DND-41 (cell line): ENCODE measurements at regions not wholly inside any gene's neighbourhood (a gene's known extent, or its start where the extent isn't known, plus 50 kb on each side); places are given as distances from the start of the nearest gene placed in this dataset.

Experiments
- EZH2 ChIP-seq: IDR thresholded peaks from 3 replicates; pipeline ENCODE4 v1.6.1; 2012; ENCODE audit warnings: borderline replicate concordance, low read depth, mild to moderate bottlenecking, moderate library complexity, low read length, inconsistent platforms; ENCODE audit not compliant: severe bottlenecking
- TF ChIP-seq, protein P1 (sequence below): IDR thresholded peaks from 2 replicates; pipeline ENCODE4 v1.5.1; 2012; ENCODE audit warnings: borderline replicate concordance, low read length, moderate library complexity, mild to moderate bottlenecking; ENCODE audit not compliant: poor library complexity, severe bottlenecking; ENCODE audit errors: extremely low read depth

DNA sequence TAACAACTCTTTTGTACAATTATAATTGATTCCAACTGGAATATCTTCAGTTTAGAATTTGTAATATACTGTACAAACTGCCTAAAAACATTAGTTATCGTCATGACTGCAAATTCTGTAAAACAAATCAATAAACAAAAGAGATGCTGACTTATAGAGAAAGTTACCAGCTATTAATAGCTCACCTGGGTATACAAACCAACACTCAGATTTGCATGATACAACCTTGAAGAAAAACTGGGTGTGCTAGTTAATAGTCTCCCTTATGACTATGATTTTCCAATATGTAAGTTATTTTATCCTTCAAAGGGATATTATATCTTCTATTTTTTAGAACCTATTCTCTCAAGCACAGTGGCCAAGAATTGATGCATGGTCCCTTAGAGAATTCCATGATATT lies 698.5 kb downstream of the FRK start:
- TF ChIP-seq, protein P1, sequence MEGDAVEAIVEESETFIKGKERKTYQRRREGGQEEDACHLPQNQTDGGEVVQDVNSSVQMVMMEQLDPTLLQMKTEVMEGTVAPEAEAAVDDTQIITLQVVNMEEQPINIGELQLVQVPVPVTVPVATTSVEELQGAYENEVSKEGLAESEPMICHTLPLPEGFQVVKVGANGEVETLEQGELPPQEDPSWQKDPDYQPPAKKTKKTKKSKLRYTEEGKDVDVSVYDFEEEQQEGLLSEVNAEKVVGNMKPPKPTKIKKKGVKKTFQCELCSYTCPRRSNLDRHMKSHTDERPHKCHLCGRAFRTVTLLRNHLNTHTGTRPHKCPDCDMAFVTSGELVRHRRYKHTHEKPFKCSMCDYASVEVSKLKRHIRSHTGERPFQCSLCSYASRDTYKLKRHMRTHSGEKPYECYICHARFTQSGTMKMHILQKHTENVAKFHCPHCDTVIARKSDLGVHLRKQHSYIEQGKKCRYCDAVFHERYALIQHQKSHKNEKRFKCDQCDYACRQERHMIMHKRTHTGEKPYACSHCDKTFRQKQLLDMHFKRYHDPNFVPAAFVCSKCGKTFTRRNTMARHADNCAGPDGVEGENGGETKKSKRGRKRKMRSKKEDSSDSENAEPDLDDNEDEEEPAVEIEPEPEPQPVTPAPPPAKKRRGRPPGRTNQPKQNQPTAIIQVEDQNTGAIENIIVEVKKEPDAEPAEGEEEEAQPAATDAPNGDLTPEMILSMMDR, result no peak
- no peak for TF ChIP-seq EZH2
